ENCODE measurements at regions not wholly inside any gene's neighbourhood (a gene's known extent, or its start where the extent isn't known, plus 50 kb on each side); places are given as distances from the start of the nearest gene placed in this dataset.
"Not testable (repeated sequence)": the region's sequence is repeated elsewhere in the genome, so short reads cannot be mapped to it uniquely, and the experiment has no call there.

DNA sequence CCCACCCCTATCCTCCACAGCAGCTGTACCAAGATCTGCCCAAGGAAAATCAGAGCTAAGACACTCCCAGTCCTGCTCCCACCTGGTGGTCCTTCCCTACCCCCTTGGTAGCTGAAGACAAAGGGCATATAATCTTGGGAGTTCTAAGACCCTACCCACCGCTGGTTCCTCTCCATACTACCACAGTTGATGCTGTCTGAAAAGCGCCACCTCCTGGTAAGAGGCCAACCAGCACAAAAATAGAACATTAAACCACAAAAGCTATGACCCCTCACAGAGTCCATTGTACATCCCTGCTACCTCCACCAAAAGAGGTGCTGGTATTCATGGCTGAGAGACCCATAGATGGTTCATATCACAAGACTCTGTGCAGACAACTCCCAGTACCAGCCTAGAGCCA is 161.5 kb upstream of the ARHGAP42 start:
- Histone ChIP-seq H3K9ac (no peak overlapping the region), H3K4me3 (no peak overlapping the region), H3K4me2 (no peak overlapping the region), H3K4me1 (no peaks in the 10 kb centered on the region), H4K20me1 (no peaks in the 10 kb centered on the region), H3K9me3 (replicated peaks in 1 of 11) (peaks cover 9 to 30% (median 16%) of the 10 kb centered on the region in 11 experiments; a peak in 18 of 22 replicates), H3K27me3 (no peaks in the 10 kb centered on the region), H3K27ac (no peak overlapping the region), H3K36me3 (no peaks in the 10 kb centered on the region)
- TF ChIP-seq Cebpa-rat (IDR thresholded peaks at IDR 0.05) = no peak

DNA sequence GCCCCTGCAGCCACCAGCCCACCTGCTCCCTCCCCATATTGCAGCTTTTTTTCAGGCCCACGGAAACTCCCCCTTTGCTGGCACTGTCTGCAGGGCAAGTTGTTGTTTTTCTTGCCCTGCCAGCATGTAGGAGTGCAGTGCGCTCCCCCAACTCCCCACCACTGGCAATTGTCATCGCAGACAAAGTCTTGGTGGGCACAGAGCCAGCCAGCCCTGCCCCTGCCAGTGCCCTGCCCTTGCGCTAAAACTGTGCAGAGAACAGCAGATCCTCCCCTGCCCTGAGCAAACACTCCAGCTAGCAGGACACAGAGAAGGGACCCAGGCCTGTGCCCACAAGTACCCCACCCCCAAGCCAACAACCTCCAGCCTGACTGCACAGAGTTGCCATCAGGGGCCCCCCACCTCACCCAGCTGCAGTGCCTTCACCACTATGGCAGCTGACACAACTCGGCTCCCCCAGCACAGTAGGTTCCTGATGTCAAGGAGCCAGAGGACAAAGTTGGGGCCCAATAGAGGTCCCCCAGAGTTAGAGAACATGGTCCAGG is 158.1 kb upstream of the ARHGAP42 start:
- H3K9me3 ChIP-seq (replicated peaks in 1 of 11) = peaks cover 4 to 21% (median 15%) of the 10 kb centered on the region in 11 experiments; a peak in 18 of 22 replicates
- H3K27me3 ChIP-seq = no peaks in the 10 kb centered on the region
- no peaks in the 10 kb centered on the region for H4K20me1 ChIP-seq
- no peaks in the 10 kb centered on the region for H3K4me1 ChIP-seq
- no peak overlapping the region for H3K4me2 ChIP-seq
- no peak overlapping the region for H3K4me3 ChIP-seq
- no peaks in the 10 kb centered on the region for H3K36me3 ChIP-seq
- no peak for TF ChIP-seq Cebpa-rat (IDR thresholded peaks at IDR 0.05)
- H3K9ac ChIP-seq = no peak overlapping the region
- no peak overlapping the region for H3K27ac ChIP-seq

DNA sequence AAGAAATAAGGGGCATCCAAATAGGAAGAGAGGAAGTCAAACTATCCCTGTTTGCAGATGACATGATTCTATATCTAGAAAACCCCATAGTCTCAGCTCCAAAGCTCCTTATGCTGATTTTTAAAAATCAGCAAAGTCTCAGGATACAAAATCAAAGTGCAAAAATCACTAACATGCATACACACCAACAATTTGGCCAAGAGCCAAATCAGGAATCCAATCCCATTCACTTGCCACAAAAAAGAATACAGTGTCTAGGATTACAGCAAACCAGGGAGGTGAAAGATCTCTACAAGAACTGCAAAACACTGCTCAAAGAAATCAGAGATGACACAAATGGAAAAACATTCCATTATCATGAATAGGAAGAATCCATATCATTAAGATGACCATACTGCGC is 155.8 kb upstream of the ARHGAP42 start:
- not testable (repeated sequence) for H3K27me3 ChIP-seq; H3K4me2 ChIP-seq; H3K36me3 ChIP-seq; H3K9ac ChIP-seq; H3K27ac ChIP-seq; H3K4me3 ChIP-seq; H3K4me1 ChIP-seq; H3K9me3 ChIP-seq (replicated peaks in 1 of 11); H4K20me1 ChIP-seq

DNA sequence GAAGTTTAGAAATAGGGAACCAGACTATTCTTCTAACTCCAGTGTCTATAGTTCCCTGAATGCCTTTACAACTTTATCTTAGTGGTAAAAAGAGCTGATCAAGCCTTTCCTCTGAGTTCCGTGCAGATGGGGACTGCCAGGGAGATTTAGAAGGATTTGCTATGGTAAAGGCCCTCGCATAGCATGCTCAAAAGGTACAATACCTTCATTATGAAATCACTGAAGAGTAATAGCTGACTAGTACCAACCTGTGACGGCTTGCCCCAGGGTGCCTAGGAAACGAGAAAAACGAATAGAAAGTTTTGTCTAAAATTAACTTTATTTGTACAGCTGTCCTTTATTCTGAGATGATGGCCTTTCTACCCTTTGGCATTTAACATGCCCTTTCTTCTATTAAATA is 150.1 kb upstream of the ARHGAP42 start:
- no peak overlapping the region for H3K4me3 ChIP-seq
- no peak overlapping the region for H3K27ac ChIP-seq
- H3K9ac ChIP-seq = no peak overlapping the region
- no peaks in the 10 kb centered on the region for H4K20me1 ChIP-seq
- TF ChIP-seq Cebpa-rat (IDR thresholded peaks at IDR 0.05) = no peak
- H3K4me1 ChIP-seq = no peaks in the 10 kb centered on the region
- H3K4me2 ChIP-seq = no peak overlapping the region
- H3K27me3 ChIP-seq = no peaks in the 10 kb centered on the region
- H3K9me3 ChIP-seq (replicated peaks in 1 of 11) = no peaks in the 10 kb centered on the region
- H3K36me3 ChIP-seq = no peaks in the 10 kb centered on the region

DNA sequence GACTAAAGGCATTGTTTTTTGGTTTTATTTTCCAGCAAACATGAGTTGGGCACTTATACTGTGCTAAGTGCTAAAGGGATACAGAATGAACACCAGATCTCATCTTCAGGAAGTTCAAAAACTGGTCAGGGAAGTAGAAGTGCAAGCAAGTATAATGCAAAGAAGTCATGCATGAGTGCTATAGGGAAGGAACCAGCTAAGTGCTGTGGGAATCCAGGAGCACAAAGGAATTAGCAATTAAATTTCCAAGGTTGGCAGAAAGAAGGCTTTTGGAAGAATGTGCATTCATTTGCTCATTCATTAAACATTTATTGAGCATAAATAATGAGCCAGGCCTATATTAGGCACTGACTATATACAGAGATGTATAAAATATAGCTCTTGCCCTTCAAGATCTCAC is 143.7 kb upstream of the ARHGAP42 start:
- H3K27me3 ChIP-seq = no peaks in the 10 kb centered on the region
- H3K27ac ChIP-seq = no peak overlapping the region
- no peaks in the 10 kb centered on the region for H3K4me1 ChIP-seq
- TF ChIP-seq Cebpa-rat (IDR thresholded peaks at IDR 0.05) = no peak
- H3K9me3 ChIP-seq (replicated peaks in 1 of 11) = no peaks in the 10 kb centered on the region
- no peaks in the 10 kb centered on the region for H4K20me1 ChIP-seq
- H3K4me2 ChIP-seq = no peak overlapping the region
- H3K9ac ChIP-seq = no peak overlapping the region
- H3K4me3 ChIP-seq = no peak overlapping the region
- H3K36me3 ChIP-seq = no peaks in the 10 kb centered on the region

DNA sequence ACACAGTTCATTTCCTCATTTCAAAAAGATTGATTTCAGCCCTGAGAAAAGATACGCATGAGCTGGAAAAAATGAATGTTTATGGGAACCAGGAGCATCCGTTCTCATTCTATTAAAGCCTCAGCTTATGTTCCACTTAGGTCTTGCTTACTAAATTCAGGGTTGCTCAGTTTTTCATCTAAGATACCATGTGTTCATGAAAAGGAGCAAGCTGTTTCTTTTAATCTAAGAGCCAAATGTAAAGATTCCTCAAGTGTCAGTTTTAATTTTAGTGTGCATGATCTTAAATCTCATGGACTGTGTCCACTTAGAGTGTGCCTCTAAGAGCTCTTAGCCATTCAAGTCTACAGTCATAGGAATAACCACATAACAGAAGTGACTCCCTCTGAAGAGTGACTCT is 141.5 kb upstream of the ARHGAP42 start:
- Histone ChIP-seq H3K4me1 (no peaks in the 10 kb centered on the region), H3K4me2 (no peak overlapping the region), H3K27me3 (no peaks in the 10 kb centered on the region), H3K4me3 (no peak overlapping the region), H3K27ac (no peak overlapping the region), H3K9me3 (replicated peaks in 1 of 11) (no peaks in the 10 kb centered on the region), H3K36me3 (no peaks in the 10 kb centered on the region), H4K20me1 (no peaks in the 10 kb centered on the region), H3K9ac (no peak overlapping the region)
- no peak for TF ChIP-seq Cebpa-rat (IDR thresholded peaks at IDR 0.05)

DNA sequence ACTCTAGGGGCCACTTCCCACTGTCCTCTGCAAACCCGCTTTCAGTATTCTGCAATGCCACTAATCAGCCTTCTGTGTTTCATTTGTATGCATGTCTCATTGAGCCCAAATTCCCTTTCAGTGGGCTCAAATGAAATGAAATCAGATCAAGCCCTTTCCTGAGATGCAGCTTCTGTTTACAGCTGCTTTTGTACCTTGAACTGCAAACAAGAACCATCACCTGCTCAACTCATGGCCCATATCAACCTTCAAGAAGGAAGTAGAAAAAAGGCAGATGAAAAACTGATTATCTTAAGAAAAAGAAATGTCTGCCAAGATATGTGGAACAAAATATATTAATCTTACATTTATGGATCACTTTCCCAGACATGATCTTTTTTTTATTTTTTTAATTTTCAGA is 141.1 kb upstream of the ARHGAP42 start:
- no peaks in the 10 kb centered on the region for H3K4me1 ChIP-seq
- no peaks in the 10 kb centered on the region for H3K9me3 ChIP-seq (replicated peaks in 1 of 11)
- H3K4me2 ChIP-seq = no peak overlapping the region
- no peaks in the 10 kb centered on the region for H3K36me3 ChIP-seq
- H4K20me1 ChIP-seq = no peaks in the 10 kb centered on the region
- no peak overlapping the region for H3K27ac ChIP-seq
- no peak overlapping the region for H3K9ac ChIP-seq
- no peaks in the 10 kb centered on the region for H3K27me3 ChIP-seq
- TF ChIP-seq Cebpa-rat (IDR thresholded peaks at IDR 0.05) = no peak
- no peak overlapping the region for H3K4me3 ChIP-seq

DNA sequence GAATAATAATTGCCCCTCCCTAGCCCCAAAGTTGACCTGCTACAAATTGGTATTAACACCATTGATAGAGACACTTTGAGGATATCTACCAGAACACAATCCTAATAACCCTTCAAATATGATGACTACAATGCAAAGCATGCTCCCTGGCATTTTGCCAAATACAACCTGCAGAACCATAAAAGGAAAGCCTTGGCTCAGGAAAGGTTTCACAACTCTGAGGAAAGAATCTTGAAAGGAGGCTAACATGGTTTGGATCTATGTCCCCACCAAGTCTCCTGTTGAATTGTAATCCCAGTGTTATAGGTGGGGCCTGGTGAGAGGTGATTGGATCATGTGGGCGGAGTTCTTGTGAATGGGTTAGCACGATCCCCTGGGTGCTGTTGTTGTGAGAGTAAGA is 140.4 kb upstream of the ARHGAP42 start:
- H3K9ac ChIP-seq = no peak overlapping the region
- no peak overlapping the region for H3K4me2 ChIP-seq
- H3K27ac ChIP-seq = no peak overlapping the region
- H3K4me3 ChIP-seq = no peak overlapping the region
- H3K27me3 ChIP-seq = no peaks in the 10 kb centered on the region
- no peaks in the 10 kb centered on the region for H3K4me1 ChIP-seq
- H3K9me3 ChIP-seq (replicated peaks in 1 of 11) = no peaks in the 10 kb centered on the region
- H4K20me1 ChIP-seq = no peaks in the 10 kb centered on the region
- no peaks in the 10 kb centered on the region for H3K36me3 ChIP-seq
- no peak for TF ChIP-seq Cebpa-rat (IDR thresholded peaks at IDR 0.05)

DNA sequence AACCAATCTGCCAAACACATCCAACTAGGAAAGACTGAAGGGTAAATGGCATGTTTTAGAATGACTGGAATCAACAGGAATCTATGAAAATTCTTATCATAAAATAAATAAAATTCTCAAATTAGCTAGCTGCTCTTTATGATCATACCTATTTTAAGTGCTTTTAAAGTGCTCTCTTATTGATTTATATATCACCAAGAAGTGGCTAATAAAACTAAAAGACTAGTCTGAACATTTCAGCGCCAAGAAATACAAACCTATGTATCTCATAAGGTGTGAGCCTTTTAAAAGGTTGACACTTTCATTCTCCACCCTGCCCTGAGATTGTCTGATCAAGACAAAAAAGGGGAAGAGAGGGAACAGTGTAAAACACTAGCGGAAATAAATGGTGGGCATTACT is 136.8 kb upstream of the ARHGAP42 start:
- no peaks in the 10 kb centered on the region for H3K36me3 ChIP-seq
- no peaks in the 10 kb centered on the region for H3K27me3 ChIP-seq
- no peak overlapping the region for H3K4me3 ChIP-seq
- no peak for TF ChIP-seq Cebpa-rat (IDR thresholded peaks at IDR 0.05)
- no peak overlapping the region for H3K27ac ChIP-seq
- H3K9ac ChIP-seq = no peak overlapping the region
- H3K9me3 ChIP-seq (replicated peaks in 1 of 11) = no peaks in the 10 kb centered on the region
- no peak overlapping the region for H3K4me2 ChIP-seq
- no peaks in the 10 kb centered on the region for H3K4me1 ChIP-seq
- H4K20me1 ChIP-seq = no peaks in the 10 kb centered on the region

DNA sequence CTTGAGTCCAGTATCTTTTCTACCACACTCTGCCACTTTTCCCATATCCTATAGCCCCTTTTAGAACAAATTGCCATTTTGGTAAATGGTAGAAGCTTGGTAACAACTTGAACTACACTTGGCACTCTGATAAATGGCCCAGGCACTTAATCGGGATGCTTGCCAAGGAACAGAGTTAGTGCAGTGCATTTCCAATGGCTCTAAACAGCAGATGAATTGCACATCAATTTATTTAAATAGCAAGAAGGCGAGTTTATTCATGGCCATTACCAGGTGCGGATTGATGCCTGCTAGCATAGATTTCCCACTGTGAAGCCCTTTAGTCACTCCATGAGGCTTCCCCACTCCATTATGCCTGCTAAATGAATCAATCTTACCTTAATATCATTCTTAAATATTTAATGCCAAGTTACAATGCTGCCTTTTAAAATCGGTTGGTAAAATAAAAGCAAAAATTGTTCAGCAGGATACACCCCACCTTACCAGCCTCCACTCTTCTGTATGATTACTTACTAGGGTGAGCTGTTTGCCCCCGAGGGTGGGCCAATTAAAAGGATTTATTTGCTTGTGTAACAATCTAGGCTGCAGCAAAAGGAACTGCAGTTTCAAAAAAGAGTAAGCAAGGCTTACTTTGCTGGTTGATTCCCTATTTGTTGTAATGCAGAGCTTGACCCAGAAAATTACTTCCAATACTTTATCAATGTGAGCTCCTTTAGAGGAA is 136.0 kb upstream of the ARHGAP42 start:
- no peak overlapping the region for H3K9ac ChIP-seq
- no peak overlapping the region for H3K4me3 ChIP-seq
- H3K4me1 ChIP-seq = no peaks in the 10 kb centered on the region
- no peak for TF ChIP-seq Cebpa-rat (IDR thresholded peaks at IDR 0.05)
- H3K9me3 ChIP-seq (replicated peaks in 1 of 11) = no peaks in the 10 kb centered on the region
- no peaks in the 10 kb centered on the region for H3K27me3 ChIP-seq
- no peak overlapping the region for H3K27ac ChIP-seq
- H3K4me2 ChIP-seq = no peak overlapping the region
- no peaks in the 10 kb centered on the region for H3K36me3 ChIP-seq
- H4K20me1 ChIP-seq = no peaks in the 10 kb centered on the region
